ENCODE measurements at regions not wholly inside any gene's neighbourhood (a gene's known extent, or its start where the extent isn't known, plus 50 kb on each side); places are given as distances from the start of the nearest gene placed in this dataset.

DNA sequence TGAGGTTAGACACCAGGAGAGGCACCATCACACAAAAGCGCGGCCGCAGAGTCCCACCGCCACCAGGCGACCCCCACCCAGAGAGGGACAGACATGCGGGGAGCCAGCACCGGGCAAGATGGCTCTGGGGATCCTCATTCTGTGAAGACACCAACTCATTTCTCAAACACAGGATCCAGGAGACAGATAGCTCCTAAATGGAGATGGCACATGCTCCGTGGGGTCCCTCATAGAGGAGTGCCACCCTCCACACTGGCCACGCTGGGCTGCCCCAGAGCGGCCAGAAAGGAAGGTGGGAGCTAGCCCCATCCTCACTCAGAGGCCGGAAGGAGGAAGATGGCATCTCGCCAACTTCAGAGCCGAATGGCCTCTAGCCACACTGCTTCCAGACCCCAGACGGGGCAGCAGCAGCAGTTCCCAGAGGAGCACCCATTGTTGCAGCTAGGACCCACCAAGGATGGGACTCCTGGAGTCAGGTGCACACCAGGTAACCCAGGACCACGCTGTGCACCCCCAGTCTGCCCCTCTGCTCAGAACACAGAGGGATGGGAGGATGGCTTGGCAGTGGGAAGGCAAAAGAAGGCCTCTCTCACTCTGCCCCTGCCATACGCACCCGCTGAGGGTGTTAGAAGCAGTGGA, 78.6 kb downstream of the ZIC5 start:
- no peak for DNase-seq

DNA sequence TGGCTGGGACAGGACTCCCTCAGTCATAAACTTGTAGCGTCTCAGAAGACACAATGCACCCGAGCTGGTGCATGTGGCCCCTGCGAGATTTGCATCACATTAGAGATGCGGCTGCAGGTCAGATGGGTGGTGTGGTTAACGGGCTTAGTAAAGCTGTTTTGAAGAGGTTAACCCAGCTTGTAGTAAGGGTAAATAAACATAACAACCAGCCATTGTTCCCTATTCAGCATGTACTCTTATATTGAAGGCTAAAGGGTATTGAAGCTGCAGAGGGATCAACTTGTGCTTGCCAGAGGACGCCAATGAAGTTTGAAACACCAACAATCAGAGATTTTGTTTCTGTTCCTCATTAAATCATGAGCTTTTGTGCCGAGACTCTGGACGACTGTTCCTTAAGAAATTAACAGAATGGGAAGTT, 79.4 kb downstream of the ZIC5 start:
- DNase-seq, result no peak

DNA sequence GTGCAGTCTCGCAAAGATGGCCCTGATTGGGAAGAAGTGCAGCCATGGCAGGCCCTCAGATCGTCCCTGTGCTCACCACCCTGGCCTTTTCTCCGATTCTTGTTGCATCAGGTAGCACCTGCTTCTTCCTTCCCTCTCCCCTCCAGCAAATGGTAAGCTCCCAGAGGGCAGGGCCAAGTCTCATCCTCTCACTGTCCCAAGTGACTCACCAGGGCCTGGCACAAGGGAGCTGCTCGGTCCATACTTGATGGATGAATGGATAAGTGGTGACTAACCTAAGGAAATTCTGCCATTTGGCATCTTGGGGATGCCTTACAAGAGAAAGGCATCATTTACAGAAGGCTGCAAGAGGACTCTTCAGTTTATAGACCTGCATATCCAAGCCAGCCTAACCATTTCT, 84.9 kb downstream of the ZIC5 start:
- DNase-seq, result peak; percentile 6

DNA sequence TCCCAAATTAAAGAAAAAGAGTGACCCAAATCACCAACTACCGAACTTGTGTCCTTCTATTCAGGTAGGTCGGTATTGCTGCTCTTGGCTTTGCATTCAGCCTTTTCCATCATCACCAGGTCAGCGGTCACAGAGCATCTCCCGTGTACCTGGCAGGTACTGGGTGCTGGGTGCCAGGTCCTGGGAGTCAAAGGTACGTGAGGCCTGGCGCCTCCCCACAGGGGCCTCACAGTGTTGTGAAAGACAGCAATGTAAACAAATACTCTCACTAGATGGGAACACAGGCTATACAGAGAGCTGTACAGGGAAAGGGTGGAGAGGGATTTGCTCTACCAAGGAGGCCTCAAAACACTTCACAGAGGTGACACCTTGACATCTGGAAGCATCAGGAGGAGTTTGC, 86.7 kb downstream of the ZIC5 start:
- no peak for DNase-seq

DNA sequence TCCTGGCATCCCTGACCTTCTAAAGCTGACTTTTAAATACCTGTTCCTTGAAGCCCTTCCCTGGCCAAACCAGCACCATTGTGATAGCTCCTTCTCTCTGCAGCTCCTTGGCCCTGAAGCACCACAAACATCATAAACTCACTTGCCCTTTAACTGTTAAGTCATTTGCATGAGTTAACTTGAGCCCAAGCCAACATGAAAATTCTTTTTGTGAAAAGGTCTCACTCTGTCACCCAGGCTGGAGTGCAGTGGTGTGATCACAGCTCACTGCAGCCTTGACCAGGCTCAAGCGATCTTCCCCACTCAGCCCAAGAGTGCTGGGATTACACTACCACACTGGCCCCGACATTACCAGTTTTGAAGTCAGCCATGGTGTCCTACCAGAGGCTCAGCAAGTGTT, 87.8 kb downstream of the ZIC5 start:
- DNase-seq, result no peak

DNA sequence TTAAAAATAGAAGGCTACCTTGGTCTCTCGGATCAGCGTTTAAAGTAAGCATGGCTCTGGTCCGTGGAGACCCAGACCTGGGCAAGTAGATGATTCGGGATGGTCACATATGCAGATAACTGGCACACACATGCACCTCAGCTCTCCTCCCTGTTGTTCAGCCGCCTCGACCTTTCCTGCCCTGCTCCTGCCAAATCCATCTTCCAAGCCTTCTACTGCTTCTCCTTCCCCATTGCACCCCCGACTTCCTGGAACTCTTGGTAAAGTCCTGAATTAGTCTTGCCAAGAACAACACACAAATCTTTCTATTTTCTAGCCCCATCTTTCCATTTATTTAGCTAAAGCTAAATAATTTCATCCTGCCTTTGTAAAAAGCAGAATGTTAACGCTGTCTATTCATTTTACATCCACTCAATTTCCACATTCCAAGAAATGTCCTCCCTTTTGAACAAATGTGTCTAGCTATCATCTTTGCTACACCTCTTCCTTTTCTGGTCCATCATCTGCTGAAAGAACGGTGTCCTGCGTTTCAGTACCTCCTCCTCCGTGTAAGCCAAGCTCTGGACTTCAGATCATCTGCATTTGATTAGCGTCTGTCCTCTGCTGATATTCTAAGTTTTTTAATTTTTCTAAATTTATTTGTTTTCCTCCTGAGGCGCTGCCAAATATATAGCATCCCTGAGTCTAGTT, 92.5 kb downstream of the ZIC5 start:
- DNase-seq, result no peak

DNA sequence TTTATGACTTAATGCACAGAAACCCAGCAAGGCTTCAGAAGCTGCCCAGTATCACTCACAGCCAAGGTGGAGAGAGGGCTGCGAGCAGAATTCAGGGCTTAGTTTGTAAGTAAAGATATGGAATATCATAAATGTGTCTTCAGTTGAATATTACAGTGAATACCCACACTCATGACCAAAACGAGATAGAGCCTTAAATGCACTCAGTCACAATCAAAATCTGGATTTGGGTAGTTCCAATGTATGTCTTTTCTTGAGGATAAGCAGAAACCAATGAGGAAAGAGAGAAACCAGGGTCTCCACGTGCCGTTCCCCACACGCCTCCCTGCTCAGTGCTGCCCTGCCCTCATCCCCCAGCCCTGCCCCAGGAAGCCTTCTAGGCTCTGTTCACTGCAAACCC, 94.9 kb downstream of the ZIC5 start:
- DNase-seq, result no peak

DNA sequence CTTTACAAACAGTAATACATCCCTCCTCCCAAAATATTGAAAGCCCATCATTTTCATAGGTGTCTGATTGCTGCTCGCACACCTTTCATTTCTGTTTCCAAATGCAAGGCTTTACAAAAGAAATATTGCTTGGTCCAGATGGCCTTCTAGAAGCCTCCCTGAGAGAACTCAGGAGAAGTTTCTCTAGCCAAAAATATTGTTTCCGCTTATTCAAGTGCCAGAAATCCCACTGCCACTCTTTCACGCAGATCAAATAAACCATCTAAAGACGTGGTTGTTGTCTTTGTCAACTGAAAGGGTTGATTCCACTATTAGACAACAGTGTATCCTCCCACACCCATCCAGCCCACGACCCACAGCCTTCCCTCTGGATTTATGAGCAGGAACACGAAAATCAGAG, 96.2 kb downstream of the ZIC5 start:
- no peak for DNase-seq

DNA sequence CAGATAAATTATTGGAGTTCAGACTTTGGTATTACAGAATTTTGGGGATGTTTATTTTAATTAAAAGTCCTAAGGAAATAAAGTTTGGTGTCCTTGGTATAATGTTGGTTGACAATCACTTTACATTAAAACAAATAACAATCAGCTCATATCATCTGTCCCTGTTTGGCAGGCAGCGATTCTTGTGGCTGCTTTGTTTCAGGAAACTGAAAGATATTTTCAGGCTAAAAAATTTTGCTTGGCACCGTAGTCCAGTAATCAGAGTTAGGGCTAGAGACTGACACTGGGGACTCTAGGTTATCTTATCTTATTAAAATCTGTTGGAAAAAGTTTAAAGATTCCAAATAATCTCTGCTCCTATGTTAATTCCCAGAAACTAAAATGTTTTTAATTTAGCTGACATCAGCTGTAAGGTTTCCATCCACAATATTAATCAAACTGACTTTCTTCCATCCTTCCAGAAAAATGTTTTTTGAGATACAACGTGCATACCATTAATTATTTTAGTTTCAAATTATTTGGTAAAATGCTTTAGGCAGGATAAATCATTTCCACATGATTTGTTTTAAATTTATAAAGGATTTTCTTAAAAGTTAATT, 97.6 kb downstream of the ZIC5 start:
- no peak for DNase-seq

DNA sequence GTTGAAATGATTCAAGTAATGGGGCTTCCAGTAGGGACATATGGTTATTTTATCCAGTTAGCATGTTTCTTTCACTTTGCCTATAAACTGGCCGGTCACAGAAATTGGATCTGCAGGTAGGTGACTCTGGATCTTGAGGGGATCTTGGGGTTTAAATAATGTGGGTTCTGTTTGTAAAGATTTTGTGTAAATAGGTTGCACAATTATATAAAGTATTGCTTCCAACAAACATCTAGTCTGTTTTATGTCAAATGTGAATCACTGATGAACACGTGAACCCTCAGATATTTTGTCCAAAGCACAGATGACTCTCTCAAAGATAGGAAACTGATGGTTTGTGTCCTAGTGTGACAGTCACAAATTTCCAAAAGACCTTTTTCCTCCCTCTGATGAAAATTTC, 98.4 kb downstream of the ZIC5 start:
- DNase-seq, result no peak

DNA sequence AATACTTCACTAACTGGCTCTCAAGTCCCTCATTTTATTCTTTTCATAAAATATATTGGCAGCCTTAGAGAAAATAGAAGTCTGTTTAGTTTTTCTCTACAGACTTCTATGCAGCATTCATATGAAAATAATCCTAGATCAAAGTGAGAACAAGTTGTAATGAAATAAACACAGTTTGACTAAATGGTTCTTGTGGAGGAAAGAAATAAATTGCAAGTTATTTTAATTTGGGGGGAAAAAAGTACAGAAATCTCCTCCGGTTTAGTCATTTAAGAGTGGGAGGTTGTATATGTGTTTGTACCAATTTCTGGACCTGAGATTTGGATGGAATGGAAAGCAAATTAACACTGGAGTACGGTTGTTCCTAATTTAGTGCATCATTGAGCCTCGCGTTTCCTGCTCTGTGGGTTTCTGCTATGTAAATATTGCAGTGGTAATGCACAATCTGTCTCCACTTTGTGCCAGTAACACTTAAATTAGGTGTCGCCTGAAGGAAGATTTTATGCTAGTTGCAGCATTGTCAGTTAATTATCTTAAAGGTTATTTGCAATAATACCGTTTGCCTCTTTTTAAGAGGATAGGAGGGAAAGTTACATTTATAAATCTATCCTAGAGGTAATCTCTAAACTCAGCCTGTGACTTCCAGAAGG, 100.2 kb downstream of the ZIC5 start:
- no peak for DNase-seq

DNA sequence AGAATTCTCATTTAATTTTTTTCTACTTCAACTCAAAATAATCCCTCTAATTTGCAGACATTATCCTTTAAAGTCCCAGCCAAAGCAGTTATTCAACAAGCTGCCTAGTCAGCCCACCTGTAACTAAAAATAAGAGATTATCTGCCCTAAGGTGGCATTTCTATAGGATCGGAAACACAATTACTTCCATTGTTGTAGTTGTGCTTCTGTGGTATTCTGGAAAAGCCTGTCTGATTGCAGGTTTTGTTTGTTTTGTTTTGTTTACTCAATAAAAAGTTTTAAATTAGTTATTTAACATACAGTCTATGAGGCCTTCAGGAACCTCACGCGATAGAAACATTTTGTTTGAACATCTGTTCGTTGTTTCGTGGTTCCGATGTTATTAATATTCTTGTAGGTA, 101.0 kb downstream of the ZIC5 start:
- no peak for DNase-seq

DNA sequence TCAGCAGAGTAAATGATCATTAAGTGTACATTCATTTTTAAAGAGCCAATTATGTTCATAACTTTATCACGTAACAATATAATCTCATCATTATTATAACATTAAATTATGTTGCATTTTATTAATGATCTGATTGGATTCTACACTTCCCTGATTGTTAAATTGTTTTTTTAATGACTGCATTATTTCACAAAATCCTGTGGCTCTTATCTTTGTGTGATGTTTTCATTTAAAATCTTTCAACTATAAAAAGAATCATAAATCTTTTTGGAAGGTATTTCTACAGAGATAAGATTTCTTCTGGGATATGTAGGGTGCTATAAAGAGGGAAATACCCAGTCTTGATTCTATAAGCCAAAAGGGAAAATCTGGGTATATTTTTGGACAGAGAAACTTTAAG, 101.7 kb downstream of the ZIC5 start:
- no peak for DNase-seq

DNA sequence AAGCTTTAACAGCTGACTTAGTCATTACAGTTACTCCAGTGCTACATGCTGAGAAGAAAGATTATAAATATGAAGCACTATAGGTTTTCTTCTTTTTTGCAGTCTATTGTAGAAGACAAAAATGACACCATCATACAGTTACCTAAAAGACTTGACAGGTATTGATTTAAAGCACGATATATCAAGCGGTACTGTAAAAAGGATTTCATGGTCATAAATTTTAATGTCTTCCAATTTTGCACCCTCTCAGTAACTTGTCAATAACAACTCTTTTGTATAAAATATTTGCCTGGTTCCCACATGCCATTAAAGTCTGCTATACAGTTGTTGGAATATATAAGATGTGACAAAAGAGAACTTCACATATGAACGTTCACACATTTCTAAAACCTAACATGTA, 102.8 kb downstream of the ZIC5 start:
- DNase-seq, result no peak

DNA sequence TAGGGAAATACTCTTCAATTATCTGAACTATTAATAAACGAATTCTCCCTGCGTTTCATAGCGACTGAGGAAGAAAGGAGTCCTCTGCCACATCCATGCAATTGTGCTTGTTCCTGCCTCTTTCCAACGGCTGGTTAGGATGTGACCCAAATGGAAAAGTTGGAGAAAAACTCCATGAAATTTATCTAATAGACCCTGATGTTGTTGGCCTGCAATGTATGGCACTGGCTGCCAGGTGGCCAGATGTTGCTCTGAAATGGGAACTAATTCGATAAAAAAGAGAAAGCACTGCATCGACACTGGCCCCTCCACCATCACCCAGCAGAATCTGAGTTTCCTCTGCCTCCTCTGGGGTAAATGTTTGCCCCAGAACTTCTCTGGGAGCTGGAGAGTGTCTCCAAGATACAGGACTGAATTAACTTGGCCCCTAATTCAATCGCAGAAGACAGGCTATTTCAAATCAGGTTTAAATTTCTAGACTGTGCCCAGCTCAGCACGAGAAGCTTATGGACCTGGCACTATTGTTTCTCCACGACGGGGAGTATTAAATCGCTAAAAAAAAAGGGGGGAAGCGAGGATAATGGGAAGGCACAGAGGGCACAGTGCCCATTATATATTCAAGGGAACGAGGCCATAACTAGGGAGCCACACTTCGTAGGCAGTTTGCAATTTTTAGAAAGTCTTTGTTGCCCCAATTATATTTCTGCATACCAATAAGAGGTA, 103.9 kb downstream of the ZIC5 start:
- no peak for DNase-seq

DNA sequence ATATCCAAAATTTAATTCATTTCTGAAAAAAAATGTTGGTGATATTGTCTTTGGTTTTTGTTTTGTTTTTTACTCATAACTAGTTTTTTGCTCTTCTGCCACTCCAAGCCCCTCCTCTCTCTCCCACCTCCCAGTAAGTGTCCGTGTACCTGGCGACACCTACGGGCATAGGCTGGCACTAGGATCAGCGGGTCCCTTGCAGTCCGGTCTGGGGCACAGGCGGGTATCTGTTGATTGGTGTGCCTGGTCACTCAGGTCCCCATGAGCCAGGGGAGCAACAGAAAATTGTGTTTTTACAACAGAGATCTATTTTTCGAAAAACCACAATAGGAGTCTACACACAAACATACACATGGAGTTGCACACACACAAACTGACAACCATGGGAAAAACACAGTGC, 104.8 kb downstream of the ZIC5 start:
- DNase-seq, result no peak

DNA sequence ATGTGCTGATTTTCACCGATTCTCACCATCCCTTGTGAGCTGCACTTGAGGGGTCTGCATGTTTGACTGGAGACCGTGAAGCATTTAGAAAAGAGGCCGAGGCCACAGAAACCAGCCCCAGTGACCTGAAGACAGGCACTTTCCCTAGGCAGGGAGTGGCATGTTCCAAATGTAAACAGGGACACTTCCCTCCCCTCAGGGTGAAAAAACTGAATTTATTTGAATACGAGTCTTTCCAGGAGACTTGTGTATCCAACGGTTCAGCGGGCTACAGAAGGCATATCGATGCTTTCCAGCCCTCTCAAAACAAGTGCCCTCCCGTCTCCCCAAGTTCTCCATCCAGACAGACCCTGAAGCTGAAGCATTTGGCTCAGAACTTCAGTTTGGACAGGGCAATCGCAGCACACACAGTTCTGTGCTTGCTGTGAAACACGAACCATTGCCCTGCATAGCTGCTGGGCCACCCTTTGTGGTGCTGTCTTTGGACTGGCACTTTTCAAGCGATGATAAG, 106.1 kb downstream of the ZIC5 start:
- DNase-seq, result no peak

DNA sequence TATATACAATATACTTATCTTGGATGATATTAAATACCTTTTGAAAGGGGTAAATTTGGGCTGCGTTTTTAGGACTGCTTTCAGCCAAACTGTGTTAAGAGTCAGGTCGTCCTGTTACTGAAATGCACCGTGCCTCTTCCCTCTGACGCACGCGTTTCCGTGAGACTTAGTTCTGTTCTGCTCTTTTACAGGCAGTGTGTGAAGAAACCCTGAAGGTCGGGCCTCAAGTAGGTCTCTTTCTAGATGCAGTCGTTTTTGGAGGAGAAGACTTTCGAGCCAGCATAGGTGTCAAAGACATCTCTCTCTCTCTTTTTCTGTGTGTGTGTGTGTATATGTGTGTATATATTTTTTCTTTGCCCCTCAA, 107.0 kb downstream of the ZIC5 start:
- DNase-seq, result no peak

DNA sequence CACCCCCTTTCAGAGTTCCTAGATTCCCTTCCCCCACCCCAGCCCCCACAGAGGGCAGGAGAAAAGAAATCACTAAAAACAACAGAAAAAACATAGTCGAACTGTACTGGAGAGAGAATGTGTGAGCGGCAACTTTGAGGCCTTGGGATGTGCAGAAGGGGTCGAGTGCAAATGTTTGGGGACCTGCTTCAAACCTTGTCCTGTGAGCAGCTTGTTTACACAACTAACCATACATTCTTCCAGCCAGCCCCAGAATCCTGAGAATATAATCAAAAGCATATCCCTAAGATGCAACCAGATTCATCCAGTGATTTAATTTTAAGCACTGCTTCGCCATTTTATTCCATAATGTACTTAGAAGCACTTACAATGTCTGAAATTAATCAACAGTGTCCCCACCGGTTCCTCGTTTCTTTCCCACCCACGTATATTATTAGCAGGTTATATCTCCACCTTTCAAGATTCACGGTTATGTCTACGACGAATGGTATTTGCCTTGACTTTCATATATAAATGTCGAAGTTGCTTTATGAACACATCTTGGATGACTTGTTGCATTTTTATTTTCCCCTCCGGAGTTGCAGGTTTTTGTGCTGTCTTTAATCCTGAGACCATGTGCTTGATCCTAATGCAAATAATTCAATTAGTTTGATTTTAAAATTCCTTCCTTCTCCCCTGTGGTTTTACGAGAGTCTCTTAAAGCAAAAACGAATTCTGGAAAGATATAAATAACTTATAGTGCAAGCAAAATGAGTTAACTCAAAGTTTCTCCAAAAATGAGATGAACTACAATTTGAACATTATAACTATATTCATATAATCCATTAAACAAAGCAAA, 107.6 kb downstream of the ZIC5 start:
- DNase-seq, result no peak

DNA sequence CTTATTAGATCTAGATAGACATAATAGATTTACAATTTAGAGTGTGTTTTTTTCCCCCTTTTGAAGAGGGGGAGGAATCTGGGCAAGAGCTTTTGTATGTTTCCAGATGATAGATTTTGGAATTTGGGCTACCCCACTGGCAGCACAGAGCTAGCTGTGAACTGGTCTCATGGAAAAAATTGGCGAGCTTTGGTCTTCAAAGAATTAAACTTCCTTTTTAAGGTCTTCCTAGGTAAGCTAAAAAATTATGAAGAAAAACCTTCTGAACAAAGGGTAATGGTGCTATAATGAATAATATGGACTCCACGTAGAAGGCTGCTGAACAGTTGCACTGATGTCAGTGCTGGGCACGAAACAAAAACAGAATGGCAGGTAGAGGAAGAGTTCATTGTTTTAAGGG, 109.3 kb downstream of the ZIC5 start:
- DNase-seq, result no peak

DNA sequence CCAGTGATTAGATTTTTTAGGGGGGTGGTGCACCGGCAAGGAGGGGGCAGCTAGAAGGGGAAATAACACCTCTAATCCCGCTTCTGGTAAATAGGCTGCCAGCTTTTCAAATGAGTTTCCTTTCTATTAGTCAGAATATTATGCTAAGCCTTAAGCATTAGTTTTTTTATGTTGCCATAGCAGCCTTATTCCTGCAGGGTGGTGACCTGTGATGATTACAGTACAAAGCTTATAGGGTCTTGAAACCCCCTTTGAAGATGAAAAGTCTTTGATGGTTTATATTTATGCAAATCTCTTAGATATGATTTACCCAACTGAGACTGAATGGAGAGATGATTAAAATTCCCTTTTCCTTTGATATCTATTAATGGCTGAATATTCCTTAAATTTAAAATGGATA, 109.8 kb downstream of the ZIC5 start:
- no peak for DNase-seq

DNA sequence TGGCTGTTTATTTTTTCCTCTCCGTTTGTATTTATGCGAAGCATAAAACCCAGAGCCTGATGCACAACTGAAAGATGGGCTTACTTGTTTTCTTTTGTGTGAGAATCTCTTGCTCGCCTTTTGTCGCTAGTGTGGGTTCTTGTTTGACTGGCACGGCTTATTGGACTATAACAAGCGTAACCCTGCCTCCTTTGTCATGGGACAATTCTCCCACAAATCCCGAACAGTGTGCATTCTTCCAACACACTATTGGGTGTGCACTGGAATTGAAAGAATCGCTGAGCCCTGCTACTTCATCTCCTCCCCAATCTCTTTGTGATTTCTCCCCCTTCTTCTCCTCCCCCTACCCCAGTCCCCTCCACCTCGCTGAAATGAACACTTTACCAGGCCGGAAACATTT, 110.8 kb downstream of the ZIC5 start:
- no peak for DNase-seq
